HG02870 (cell line): ENCODE measurements at regions not wholly inside any gene's neighbourhood (a gene's known extent, or its start where the extent isn't known, plus 50 kb on each side); places are given as distances from the start of the nearest gene placed in this dataset.
"Not testable (repeated sequence)": the region's sequence is repeated elsewhere in the genome, so short reads cannot be mapped to it uniquely, and the experiment has no call there.

Source experiments
- ATAC-seq: cut with Tn5 transposase; IDR thresholded peaks from one replicate; pipeline ENCODE4 v1.9.1; 2021; ENCODE audit warnings: mild to moderate bottlenecking, moderate library complexity; ENCODE audit not compliant: unreplicated experiment

- no peak for ATAC-seq
Observed at GRCh38 chr13:105902396-105902795, 633.1 kb downstream of the EFNB2 start.

- ATAC-seq = no peak
Observed at GRCh38 chr13:105897575-105897974, 637.9 kb downstream of the EFNB2 start.

- no peak for ATAC-seq
Observed at GRCh38 chr13:105894697-105895096, 640.8 kb downstream of the EFNB2 start.

- ATAC-seq = no peak
Observed at GRCh38 chr13:105890509-105890908, 645.0 kb downstream of the EFNB2 start.

GRCh38 chr13:105878119-105878700 is 657.3 kb downstream of the EFNB2 start:
- ATAC-seq = no peak

GRCh38 chr13:105874814-105875213 is 660.6 kb downstream of the EFNB2 start:
- no peak for ATAC-seq

GRCh38 chr13:105871768-105872167 is 663.7 kb downstream of the EFNB2 start:
- ATAC-seq = no peak

GRCh38 chr13:105871326-105871725 is 664.1 kb downstream of the EFNB2 start:
- no peak for ATAC-seq

GRCh38 chr13:105863300-105863920 is 672.1 kb downstream of the EFNB2 start:
- no peak for ATAC-seq

- ATAC-seq = no peak
Observed at GRCh38 chr13:105848494-105848893, 687.0 kb downstream of the EFNB2 start.

GRCh38 chr13:105847527-105848291 is 687.8 kb downstream of the EFNB2 start:
- ATAC-seq = no peak

- ATAC-seq = no peak
Observed at GRCh38 chr13:105846923-105847322, 688.5 kb downstream of the EFNB2 start.

GRCh38 chr13:105841286-105841685 is 694.2 kb downstream of the EFNB2 start:
- no peak for ATAC-seq

GRCh38 chr13:105838231-105838630 is 697.2 kb downstream of the EFNB2 start:
- no peak for ATAC-seq

- not testable (repeated sequence) for ATAC-seq
Observed at GRCh38 chr13:105837295-105837694, 698.2 kb downstream of the EFNB2 start.

- no peak for ATAC-seq
Observed at GRCh38 chr13:105830821-105831220, 704.6 kb downstream of the EFNB2 start.

GRCh38 chr13:105827111-105827809 is 708.2 kb downstream of the EFNB2 start:
- no peak for ATAC-seq

GRCh38 chr13:105825071-105825470 is 710.4 kb downstream of the EFNB2 start:
- no peak for ATAC-seq

- no peak for ATAC-seq
Observed at GRCh38 chr13:105821337-105821736, 714.1 kb downstream of the EFNB2 start.

GRCh38 chr13:105820415-105820814 is 715.0 kb downstream of the EFNB2 start:
- ATAC-seq = no peak

- no peak for ATAC-seq
Observed at GRCh38 chr13:105817498-105817897, 718.0 kb downstream of the EFNB2 start.

- ATAC-seq = no peak
Observed at GRCh38 chr13:105816994-105817393, 718.5 kb downstream of the EFNB2 start.
